ENCODE measurements at regions not wholly inside any gene's neighbourhood (a gene's known extent, or its start where the extent isn't known, plus 50 kb on each side); places are given as distances from the start of the nearest gene placed in this dataset.

DNA sequence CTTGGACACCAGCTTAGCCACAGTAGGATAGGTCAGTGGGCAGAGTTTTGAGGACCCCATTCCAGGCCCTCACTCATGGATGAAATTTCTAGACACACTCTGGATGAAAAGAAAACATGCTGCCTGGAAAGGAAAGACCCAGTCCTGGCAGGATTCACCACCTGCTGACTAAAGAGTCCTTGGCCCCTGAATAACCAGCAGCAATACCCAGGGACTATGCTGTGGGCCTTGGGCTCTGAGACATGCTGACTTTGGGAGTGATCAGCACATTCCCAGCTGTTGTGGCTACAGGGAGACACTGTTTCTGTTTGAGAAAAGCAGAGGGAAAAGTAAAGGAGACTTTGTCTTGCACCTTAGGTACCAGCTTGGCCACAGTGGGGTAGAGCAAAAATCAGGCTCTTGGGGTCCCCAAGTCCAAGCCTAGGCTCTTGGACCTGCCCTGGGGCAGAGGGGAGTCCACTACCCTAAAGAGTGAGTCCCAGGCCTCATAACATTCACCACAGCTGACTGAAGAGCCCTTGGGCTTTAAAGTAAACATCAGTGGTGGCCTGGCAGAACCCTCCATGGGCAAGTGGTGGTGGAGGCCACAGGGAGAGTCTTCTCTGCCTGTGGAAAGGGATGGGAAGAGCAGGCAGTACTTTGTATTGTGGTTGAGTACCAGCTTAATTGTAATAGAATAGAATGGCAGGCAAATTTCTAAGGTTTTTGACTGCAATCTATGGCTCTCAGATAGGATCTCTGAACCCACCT lies 516.8 kb downstream of the BCKDHB start:
- H3K27me3 ChIP-seq (ENCODE audit: control insufficient read depth, insufficient read depth, low read length): no peaks in the 10 kb centered on the region
- H3K4me3 ChIP-seq (ENCODE audit: low read length): no peak overlapping the region
- no peak for DNase-seq
- peaks cover 18% of the 10 kb centered on the region for H3K9me3 ChIP-seq (replicated peaks; ENCODE audit: control insufficient read depth, low read depth, low read length)
- H3K27ac ChIP-seq (ENCODE audit: low read length): no peak overlapping the region
- H3K36me3 ChIP-seq (ENCODE audit: control insufficient read depth, insufficient read depth, low read length): no peaks in the 10 kb centered on the region
- H3K4me1 ChIP-seq (ENCODE audit: control insufficient read depth, insufficient read depth, low read length): no peaks in the 10 kb centered on the region

DNA sequence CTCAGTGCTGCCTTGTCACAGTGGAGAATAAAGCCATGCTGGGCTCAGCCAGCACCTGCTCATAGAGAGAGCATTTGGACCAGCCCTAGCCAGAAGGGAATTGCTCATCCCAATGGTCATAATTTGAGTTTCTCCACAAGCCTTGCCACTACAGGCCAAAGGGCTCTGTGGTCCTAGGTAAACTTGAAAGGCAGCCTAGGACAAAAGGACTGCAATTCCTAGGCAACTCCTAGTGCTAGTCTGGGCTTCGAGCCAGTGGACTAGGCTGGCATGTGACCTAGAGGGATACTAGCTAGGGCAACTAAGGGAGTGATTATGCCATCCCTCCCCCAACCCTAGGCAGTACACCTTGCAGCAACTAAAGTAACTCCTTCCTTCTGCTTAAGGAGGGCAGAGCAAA lies 516.2 kb downstream of the BCKDHB start:
- Histone ChIP-seq H3K9me3 (replicated peaks; ENCODE audit: control insufficient read depth, low read depth, low read length) (peaks cover 18% of the 10 kb centered on the region), H3K4me3 (ENCODE audit: low read length) (no peak overlapping the region), H3K4me1 (ENCODE audit: control insufficient read depth, insufficient read depth, low read length) (no peaks in the 10 kb centered on the region), H3K27me3 (ENCODE audit: control insufficient read depth, insufficient read depth, low read length) (no peaks in the 10 kb centered on the region), H3K27ac (ENCODE audit: low read length) (no peak overlapping the region), H3K36me3 (ENCODE audit: control insufficient read depth, insufficient read depth, low read length) (no peaks in the 10 kb centered on the region)
- no CpG with 5 or more reads among the region's 1 CpG for WGBS (ENCODE audit: insufficient coverage)
- DNase-seq: no peak

DNA sequence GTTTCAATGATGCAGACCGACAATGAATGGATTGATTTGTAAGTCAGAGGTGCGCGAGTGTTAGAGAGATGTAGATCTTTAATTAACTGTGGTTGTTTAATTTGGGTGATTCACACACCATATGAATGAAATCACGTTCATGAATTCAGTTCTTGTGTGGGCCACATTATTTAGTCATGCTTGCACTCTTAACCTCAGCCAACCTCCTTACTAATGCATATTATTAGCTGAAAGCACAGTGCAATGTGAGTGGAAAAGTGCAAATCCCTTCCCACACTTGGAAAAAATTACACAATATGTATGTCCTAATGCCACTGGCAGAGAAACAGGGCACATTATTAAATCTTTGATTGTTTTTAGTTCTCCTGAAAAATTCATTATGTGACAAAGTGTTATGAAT lies 512.5 kb downstream of the BCKDHB start:
- H3K4me1 ChIP-seq (ENCODE audit: control insufficient read depth, insufficient read depth, low read length): no peaks in the 10 kb centered on the region
- DNase-seq: peak; percentile 49
- H3K36me3 ChIP-seq (ENCODE audit: control insufficient read depth, insufficient read depth, low read length): no peaks in the 10 kb centered on the region
- H3K4me3 ChIP-seq (ENCODE audit: low read length): no peak overlapping the region
- no CpG with 5 or more reads among the region's 4 CpGs for WGBS (ENCODE audit: insufficient coverage)
- peaks cover 14% of the 10 kb centered on the region for H3K9me3 ChIP-seq (replicated peaks; ENCODE audit: control insufficient read depth, low read depth, low read length)
- H3K27ac ChIP-seq (ENCODE audit: low read length): no peak overlapping the region
- H3K27me3 ChIP-seq (ENCODE audit: control insufficient read depth, insufficient read depth, low read length): no peaks in the 10 kb centered on the region

DNA sequence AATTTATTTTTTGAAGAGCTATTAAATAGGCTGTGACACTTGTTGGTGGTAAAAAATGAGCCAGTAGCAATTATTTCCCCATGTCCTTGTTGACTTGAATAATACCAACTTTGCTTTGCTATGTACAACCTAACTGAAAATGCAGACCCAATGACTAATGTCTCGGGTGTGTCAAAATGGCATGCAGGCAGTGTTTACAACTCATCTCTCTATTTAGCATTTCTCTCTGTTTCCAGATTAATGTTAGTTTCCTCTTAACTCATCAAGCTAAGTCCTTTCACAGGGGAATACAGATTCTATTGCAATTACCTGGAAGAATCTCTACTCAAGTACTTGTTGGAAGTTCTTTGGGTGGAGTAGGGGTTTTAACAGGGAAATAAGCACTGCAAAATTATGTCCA lies 504.4 kb downstream of the BCKDHB start:
- Histone ChIP-seq H3K4me1 (ENCODE audit: control insufficient read depth, insufficient read depth, low read length) (no peaks in the 10 kb centered on the region), H3K27me3 (ENCODE audit: control insufficient read depth, insufficient read depth, low read length) (no peaks in the 10 kb centered on the region), H3K27ac (ENCODE audit: low read length) (no peak overlapping the region), H3K9me3 (replicated peaks; ENCODE audit: control insufficient read depth, low read depth, low read length) (peaks cover 6% of the 10 kb centered on the region), H3K36me3 (ENCODE audit: control insufficient read depth, insufficient read depth, low read length) (no peaks in the 10 kb centered on the region), H3K4me3 (ENCODE audit: low read length) (no peak overlapping the region)
- DNase-seq: peak; percentile 64
- WGBS (ENCODE audit: insufficient coverage): 100% methylated on average over 1 of the region's 1 CpG

DNA sequence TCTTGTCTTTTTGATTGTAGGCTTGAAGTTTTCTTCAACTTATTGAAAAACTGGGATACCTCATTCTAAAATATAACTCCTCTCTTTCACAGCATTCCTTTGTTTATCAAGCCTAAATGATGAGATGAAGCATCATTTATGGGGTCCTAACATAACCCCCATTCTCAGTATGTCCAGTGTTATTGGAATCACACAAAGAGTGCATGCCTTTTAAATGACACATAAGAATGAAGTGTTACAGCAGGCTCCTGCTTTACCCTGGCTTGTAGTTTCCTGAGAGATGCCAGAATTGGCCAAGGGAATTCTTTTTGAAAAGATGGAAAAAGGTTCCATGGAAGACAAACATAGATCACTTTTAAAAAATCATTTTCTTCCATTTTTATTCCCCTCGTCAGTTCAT lies 502.4 kb downstream of the BCKDHB start:
- WGBS (ENCODE audit: insufficient coverage): no CpG with 5 or more reads among the region's 1 CpG
- Histone ChIP-seq H3K27ac (ENCODE audit: low read length) (no peak overlapping the region), H3K4me3 (ENCODE audit: low read length) (no peak overlapping the region), H3K27me3 (ENCODE audit: control insufficient read depth, insufficient read depth, low read length) (no peaks in the 10 kb centered on the region), H3K4me1 (ENCODE audit: control insufficient read depth, insufficient read depth, low read length) (no peaks in the 10 kb centered on the region), H3K36me3 (ENCODE audit: control insufficient read depth, insufficient read depth, low read length) (no peaks in the 10 kb centered on the region), H3K9me3 (replicated peaks; ENCODE audit: control insufficient read depth, low read depth, low read length) (peaks cover 5% of the 10 kb centered on the region)
- DNase-seq: peak; percentile 29

DNA sequence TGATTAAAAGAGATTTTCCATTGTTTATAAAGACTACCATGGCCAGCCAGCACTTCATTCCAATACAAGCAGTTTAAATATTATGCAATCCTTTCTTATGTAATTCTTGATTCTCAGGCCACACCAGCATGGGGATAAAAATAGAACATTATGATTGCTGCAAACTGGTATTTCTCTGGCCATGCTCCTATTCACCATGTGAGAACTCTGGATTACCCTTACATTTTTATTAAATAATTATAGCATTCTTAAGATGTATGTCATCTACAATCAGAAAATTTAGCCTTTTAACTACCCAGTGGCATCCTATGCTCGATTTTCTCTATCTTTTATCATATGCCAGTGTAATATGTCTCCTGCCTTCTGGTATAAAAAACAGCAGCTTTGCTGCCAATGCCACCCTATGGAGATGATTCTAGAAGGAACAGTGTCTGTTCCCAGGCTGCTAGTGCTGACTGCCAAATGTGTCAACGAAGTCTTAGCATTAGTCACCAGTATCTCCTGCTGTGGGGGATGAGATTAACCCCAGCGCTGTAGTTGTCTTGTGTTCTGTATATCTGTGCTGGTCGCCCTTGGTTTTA lies 501.4 kb downstream of the BCKDHB start:
- WGBS (ENCODE audit: insufficient coverage): no CpG with 5 or more reads among the region's 4 CpGs
- no peaks in the 10 kb centered on the region for H3K4me1 ChIP-seq (ENCODE audit: control insufficient read depth, insufficient read depth, low read length)
- DNase-seq: peak; percentile 63

DNA sequence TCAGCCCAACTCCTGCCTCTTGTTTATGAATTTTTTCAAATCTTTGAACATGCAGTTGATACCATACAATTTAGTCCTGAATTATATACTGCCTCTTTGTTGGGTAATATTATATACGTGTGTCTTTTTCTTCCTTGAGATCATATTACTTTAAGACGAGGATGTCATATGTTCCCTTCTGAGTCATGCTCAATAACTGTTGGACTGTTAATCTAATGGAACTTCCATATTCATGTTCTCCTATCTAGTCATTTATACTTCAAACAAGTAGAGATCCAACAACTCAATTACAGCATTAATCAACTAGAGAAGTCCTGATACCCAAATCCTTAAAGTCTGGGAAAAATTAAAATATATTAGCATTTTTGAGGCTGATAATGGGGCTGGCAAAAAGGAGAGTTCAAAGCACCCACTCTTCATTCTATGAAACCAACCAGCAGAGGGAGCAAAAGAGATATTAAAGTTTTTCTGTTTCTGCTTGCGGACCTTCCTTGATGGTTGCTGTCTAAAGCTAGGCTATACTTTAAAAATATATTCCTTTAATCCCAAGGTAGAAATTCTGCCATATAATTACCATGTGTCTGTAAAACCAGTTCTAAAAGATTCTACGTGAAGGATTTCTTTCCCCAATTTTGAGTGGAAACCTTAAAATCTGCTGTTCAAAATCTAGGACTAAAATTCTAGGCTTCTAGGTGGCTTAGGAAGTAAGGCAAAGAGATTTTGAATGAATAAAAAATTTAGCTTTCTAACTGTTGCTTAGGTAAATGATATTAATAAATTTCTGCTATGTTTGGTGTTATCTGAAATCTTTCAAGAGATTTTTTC lies 498.9 kb downstream of the BCKDHB start:
- no peaks in the 10 kb centered on the region for H3K9me3 ChIP-seq (replicated peaks; ENCODE audit: control insufficient read depth, low read depth, low read length)
- no peak overlapping the region for H3K27ac ChIP-seq (ENCODE audit: low read length)
- no peak overlapping the region for H3K4me3 ChIP-seq (ENCODE audit: low read length)
- H3K36me3 ChIP-seq (ENCODE audit: control insufficient read depth, insufficient read depth, low read length): no peaks in the 10 kb centered on the region
- peak; percentile 41 for DNase-seq
- H3K27me3 ChIP-seq (ENCODE audit: control insufficient read depth, insufficient read depth, low read length): no peaks in the 10 kb centered on the region
- no peaks in the 10 kb centered on the region for H3K4me1 ChIP-seq (ENCODE audit: control insufficient read depth, insufficient read depth, low read length)
- whole genome bisulfite sequencing (ENCODE audit: insufficient coverage): no CpG with 5 or more reads among the region's 4 CpGs

More for the DNA sequence above, 501.4 kb downstream of the BCKDHB start:
- H3K4me3 ChIP-seq (ENCODE audit: low read length): no peak overlapping the region
- no peaks in the 10 kb centered on the region for H3K36me3 ChIP-seq (ENCODE audit: control insufficient read depth, insufficient read depth, low read length)
- no peak overlapping the region for H3K27ac ChIP-seq (ENCODE audit: low read length)
- no peaks in the 10 kb centered on the region for H3K27me3 ChIP-seq (ENCODE audit: control insufficient read depth, insufficient read depth, low read length)
- H3K9me3 ChIP-seq (replicated peaks; ENCODE audit: control insufficient read depth, low read depth, low read length): peaks cover 2% of the 10 kb centered on the region

DNA sequence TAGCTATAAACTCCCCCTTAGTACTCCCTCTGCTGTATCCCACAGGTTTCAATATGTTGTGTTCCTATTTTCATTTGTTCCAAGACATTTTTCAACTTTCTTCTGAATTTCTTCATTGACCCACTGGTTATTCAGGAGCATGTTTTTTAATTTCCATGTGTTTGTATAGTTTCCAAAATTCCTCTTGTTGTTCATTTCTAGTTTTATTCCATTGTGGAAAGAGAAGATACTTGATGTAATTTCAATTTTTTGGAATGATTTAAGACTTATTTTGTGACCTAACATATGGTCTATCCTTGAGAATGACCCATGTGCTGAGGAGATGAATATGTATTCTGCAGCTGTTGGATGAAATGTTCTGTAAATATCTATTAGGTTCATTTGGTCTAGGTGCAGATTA lies 497.2 kb downstream of the BCKDHB start:
- DNase-seq: peak; percentile 62
- no peaks in the 10 kb centered on the region for H3K36me3 ChIP-seq (ENCODE audit: control insufficient read depth, insufficient read depth, low read length)
- no peaks in the 10 kb centered on the region for H3K4me1 ChIP-seq (ENCODE audit: control insufficient read depth, insufficient read depth, low read length)
- no peaks in the 10 kb centered on the region for H3K9me3 ChIP-seq (replicated peaks; ENCODE audit: control insufficient read depth, low read depth, low read length)
- no peak overlapping the region for H3K4me3 ChIP-seq (ENCODE audit: low read length)
- H3K27me3 ChIP-seq (ENCODE audit: control insufficient read depth, insufficient read depth, low read length): no peaks in the 10 kb centered on the region
- H3K27ac ChIP-seq (ENCODE audit: low read length): no peak overlapping the region

DNA sequence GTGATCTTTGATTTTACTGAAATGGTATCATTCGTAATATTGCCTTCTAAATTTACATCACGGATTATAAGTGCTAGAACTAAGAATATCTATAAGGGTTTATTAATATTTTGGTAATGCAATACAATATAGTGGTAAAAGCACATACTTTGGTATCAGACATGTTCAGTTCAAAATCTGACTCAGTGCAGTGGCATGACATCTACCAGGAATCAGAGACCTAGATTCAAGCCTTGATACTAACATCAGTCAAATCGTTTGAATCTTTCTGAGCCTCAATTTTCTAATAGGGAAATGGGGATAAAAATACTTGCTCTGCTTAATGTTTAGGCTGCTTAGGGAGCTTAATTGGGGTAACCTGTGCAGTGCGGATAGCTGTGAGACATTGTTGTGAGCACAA lies 488.0 kb downstream of the BCKDHB start:
- DNase-seq: no peak
- 100% methylated on average over 1 of the region's 4 CpGs for WGBS (ENCODE audit: insufficient coverage)
- Histone ChIP-seq H3K27me3 (ENCODE audit: control insufficient read depth, insufficient read depth, low read length) (no peaks in the 10 kb centered on the region), H3K9me3 (replicated peaks; ENCODE audit: control insufficient read depth, low read depth, low read length) (no peaks in the 10 kb centered on the region), H3K4me1 (ENCODE audit: control insufficient read depth, insufficient read depth, low read length) (no peaks in the 10 kb centered on the region), H3K4me3 (ENCODE audit: low read length) (no peak overlapping the region), H3K36me3 (ENCODE audit: control insufficient read depth, insufficient read depth, low read length) (no peaks in the 10 kb centered on the region), H3K27ac (ENCODE audit: low read length) (no peak overlapping the region)

DNA sequence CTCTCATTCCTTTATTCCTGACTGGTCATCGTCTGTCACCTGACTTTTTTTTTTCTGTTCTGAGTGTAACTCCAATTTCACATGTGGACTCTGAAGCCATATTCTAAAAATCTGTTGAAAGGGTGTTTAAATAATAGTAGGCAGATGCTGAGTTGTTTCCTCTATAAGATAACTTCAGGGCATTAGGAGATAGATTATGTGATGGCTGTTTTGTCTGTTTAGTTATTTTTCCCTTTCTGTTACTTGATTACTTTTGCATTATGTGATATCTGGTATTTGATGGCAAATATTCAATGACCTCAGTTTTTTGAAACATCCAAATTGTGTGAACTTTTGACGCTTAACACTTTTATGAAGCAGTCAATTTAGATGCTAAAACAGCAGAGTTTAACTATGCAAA lies 486.0 kb downstream of the BCKDHB start:
- Histone ChIP-seq H3K27me3 (ENCODE audit: control insufficient read depth, insufficient read depth, low read length) (no peaks in the 10 kb centered on the region), H3K4me1 (ENCODE audit: control insufficient read depth, insufficient read depth, low read length) (no peaks in the 10 kb centered on the region), H3K36me3 (ENCODE audit: control insufficient read depth, insufficient read depth, low read length) (no peaks in the 10 kb centered on the region), H3K27ac (ENCODE audit: low read length) (no peak overlapping the region), H3K4me3 (ENCODE audit: low read length) (no peak overlapping the region), H3K9me3 (replicated peaks; ENCODE audit: control insufficient read depth, low read depth, low read length) (no peaks in the 10 kb centered on the region)
- DNase-seq: no peak
- 80% methylated on average over 1 of the region's 2 CpGs for WGBS (ENCODE audit: insufficient coverage)

All from muscle of leg (tissue), 3 donors.